Naive thymus-derived CD8-positive, alpha-beta T cell (primary cell): ENCODE measurements at regions not wholly inside any gene's neighbourhood (a gene's known extent, or its start where the extent isn't known, plus 50 kb on each side); places are given as distances from the start of the nearest gene placed in this dataset.

Experiments used
- ATAC-seq, 2 donors: fragments of 150-1000 bp; cut with Tn5 transposase in 1 of 2; sonication (Bioruptor Pico), chemical (Tn5 transposase) in 1 of 2; 1 replicate in 1 of 2; 2 replicates in 1 of 2; pipeline ENCODE4 v1.10.0; 2021; ENCODE audit warnings: mild to moderate bottlenecking in 2 of 2, moderate library complexity in 2 of 2
- POLR2A ChIA-PET: fragments of 350-600 bp; sonication (Branson Sonifier 250); formaldehyde crosslinking; loops from one replicate; lab custom pipeline; 2021; ENCODE audit warnings: antibody characterized with exemption; lab: Charles Lee
- DNase-seq, 10 donors: peaks; one replicate each; pipeline versions ENCODE4 v3.0.0 to v3.0.0-alpha.2; 2020 to 2022
- H3K27ac Mint-ChIP-seq, 10 donors: one replicate each; pipeline ENCODE4 v1.8.0; 2020 to 2022; ENCODE audit warnings: mild to moderate bottlenecking in 10 of 10, mixed read lengths in 10 of 10, moderate library complexity in 4 of 10, inconsistent platforms in 1 of 10
- H3K27me3 Mint-ChIP-seq, 5 donors: one replicate each; pipeline ENCODE4 v1.8.0; 2021 to 2022; ENCODE audit warnings: mixed read lengths in 5 of 5
- H3K36me3 Mint-ChIP-seq, 3 donors: one replicate each; pipeline ENCODE4 v1.8.0; 2020 to 2022; ENCODE audit warnings: mixed read lengths in 3 of 3, mild to moderate bottlenecking in 2 of 3, inconsistent platforms in 1 of 3
- H3K4me1 Mint-ChIP-seq, 4 donors: one replicate each; pipeline ENCODE4 v1.8.0; 2021 to 2022; ENCODE audit warnings: mixed read lengths in 4 of 4
- H3K4me3 Mint-ChIP-seq, 10 donors: one replicate each; pipeline ENCODE4 v1.8.0; 2020 to 2022; ENCODE audit warnings: mild to moderate bottlenecking in 10 of 10, mixed read lengths in 10 of 10, moderate library complexity in 6 of 10, inconsistent platforms in 1 of 10
- H3K9me3 Mint-ChIP-seq, 9 donors: one replicate each; pipeline ENCODE4 v1.8.0; 2020 to 2022; ENCODE audit warnings: mixed read lengths in 9 of 9, mild to moderate bottlenecking in 3 of 9, inconsistent platforms in 1 of 9, moderate library complexity in 1 of 9

DNA sequence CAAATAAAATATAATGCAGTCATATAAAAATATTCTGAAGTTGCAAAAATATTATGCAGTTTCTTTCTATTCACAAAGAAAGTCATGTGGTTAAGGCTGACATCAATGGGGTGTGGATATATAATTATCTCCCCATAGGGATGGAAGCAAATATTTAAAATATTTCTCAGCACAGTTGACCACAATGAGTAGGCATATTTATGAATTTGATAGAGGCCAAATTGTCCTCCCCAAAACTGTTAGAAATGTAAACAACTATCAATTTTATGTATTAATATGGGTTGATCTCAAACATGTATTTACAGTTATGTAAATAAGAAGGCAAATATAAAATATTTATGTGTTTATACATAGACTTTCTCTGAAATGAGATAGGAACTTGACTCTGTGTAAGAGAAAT lies 246.0 kb upstream of the CBLB start:
- no peak overlapping the region for H3K4me3 Mint-ChIP-seq
- ATAC-seq = no peak

DNA sequence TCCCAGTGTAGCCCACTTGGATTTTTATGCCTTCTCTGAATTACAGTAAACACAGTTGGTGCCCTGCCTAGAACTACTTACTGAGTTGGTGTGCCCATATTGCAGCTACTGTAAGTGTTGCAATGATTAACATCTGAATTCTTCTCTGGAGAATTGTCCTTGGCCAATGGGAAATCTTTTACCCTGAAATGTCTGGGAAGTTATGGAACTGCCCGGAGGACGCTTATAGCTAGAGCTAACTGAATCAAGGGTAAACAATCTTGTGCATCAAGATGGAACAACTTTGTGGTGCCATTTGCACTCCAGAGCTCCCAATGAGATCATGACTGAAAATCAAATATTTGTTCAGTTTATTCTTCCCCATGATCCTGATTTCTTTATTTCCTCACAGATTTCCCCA lies 246.7 kb upstream of the CBLB start:
- POLR2A ChIA-PET = no interaction called here

More for the DNA sequence above, 246.0 kb upstream of the CBLB start:
- Mint-ChIP-seq H3K36me3 (peaks cover 0 to 2% (median 0%) of the 10 kb centered on the region in 3 donors), H3K9me3 (no peaks in the 10 kb centered on the region), H3K27ac (no peak overlapping the region), H3K4me1 (peaks cover 0 to 1% (median 0%) of the 10 kb centered on the region in 4 donors), H3K27me3 (no peaks in the 10 kb centered on the region)
- POLR2A ChIA-PET = no interaction called here
- no peak for DNase-seq

DNA sequence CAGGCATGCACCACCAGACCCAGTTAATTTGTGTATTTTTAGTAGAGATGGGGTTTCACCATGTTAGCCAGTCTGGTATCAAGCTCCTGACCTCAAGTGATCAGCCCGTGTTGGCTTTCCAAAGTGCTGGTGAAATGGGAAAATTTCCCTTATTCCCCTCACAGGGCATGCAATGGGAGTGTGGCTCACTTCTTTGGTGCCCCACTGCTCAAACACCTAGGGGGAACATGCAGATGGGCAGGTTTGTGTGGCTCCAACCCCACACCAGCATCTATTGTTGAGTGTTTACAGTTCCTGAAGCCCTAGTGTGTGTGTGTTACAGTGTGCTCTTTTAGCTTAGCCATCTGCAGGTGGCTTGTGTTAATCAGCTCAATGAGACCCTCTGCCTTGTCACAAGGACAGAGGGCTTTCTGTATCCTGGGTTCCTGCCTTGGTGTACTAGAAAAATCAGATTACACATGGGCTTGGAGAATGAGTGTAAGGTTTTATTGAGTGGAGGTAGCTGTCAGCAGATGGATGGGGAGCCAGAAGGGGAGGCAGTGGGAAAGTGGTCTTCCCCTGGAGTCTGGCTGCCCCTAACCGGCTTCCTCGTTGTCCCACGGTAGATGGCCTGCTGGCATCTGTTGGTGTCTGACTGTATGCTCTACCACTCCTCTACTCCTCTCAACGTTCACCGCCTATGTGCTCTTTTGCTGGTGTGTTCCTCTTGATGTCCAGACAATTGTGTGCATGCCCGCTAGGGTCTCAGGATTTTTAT lies 248.1 kb upstream of the CBLB start:
- Mint-ChIP-seq H3K9me3 (no peaks in the 10 kb centered on the region), H3K4me3 (no peak overlapping the region), H3K4me1 (no peaks in the 10 kb centered on the region), H3K27me3 (no peaks in the 10 kb centered on the region), H3K27ac (no peak overlapping the region), H3K36me3 (peaks cover 0 to 2% (median 0%) of the 10 kb centered on the region in 3 donors)
- POLR2A ChIA-PET = no interaction called here
- no peak for ATAC-seq
- no peak for DNase-seq

More for the DNA sequence above, 246.7 kb upstream of the CBLB start:
- ATAC-seq = no peak
- DNase-seq = no peak
- H3K27me3 Mint-ChIP-seq = no peaks in the 10 kb centered on the region
- no peak overlapping the region for H3K27ac Mint-ChIP-seq
- H3K4me3 Mint-ChIP-seq = no peak overlapping the region
- H3K4me1 Mint-ChIP-seq = no peaks in the 10 kb centered on the region
- no peaks in the 10 kb centered on the region for H3K9me3 Mint-ChIP-seq
- peaks cover 0 to 2% (median 0%) of the 10 kb centered on the region in 3 donors for H3K36me3 Mint-ChIP-seq

- no peaks in the 10 kb centered on the region for H3K4me1 Mint-ChIP-seq
- H3K27ac Mint-ChIP-seq = no peak overlapping the region
- no peaks in the 10 kb centered on the region for H3K27me3 Mint-ChIP-seq
- H3K4me3 Mint-ChIP-seq = no peak overlapping the region
- DNase-seq (no peak), ATAC-seq (no peak)
- peaks cover 0 to 2% (median 0%) of the 10 kb centered on the region in 3 donors for H3K36me3 Mint-ChIP-seq
- H3K9me3 Mint-ChIP-seq = no peaks in the 10 kb centered on the region
- POLR2A ChIA-PET = no interaction called here
These were observed 248.7 kb upstream of the CBLB start for GRCh38 chr3:106117490-106117858.

- DNase-seq = no peak
- no peak for ATAC-seq
- no peak overlapping the region for H3K4me3 Mint-ChIP-seq
- H3K27me3 Mint-ChIP-seq = no peaks in the 10 kb centered on the region
- no peaks in the 10 kb centered on the region for H3K4me1 Mint-ChIP-seq
- POLR2A ChIA-PET = no interaction called here
- H3K27ac Mint-ChIP-seq = peak overlapping the region in 2 of 10 donors; percentile 1 to 10
- H3K9me3 Mint-ChIP-seq = no peaks in the 10 kb centered on the region
- no peaks in the 10 kb centered on the region for H3K36me3 Mint-ChIP-seq
These were observed 250.8 kb upstream of the CBLB start for GRCh38 chr3:106119614-106120082.

DNA sequence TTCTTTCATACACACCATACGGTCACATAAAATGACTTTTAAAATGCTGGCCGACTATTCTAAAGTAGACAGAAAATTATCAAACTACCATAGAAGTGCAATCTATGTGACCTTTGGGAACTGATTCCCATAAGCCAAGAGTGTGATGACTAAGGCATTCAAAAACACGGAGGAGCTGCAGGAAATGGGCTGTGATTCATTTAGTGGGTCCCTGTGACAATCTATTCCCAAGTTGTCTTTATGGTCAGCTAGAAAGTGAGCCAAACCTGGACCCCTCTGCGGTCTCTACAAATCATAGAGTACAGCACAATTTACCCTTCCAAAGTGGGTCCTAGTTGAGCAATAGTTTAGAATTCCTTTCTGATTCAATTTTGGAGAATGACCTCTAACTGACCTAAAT lies 251.5 kb upstream of the CBLB start:
- POLR2A ChIA-PET = no interaction called here
- H3K27me3 Mint-ChIP-seq = no peaks in the 10 kb centered on the region
- no peaks in the 10 kb centered on the region for H3K4me1 Mint-ChIP-seq
- no peaks in the 10 kb centered on the region for H3K36me3 Mint-ChIP-seq
- no peak overlapping the region for H3K27ac Mint-ChIP-seq
- H3K9me3 Mint-ChIP-seq = no peaks in the 10 kb centered on the region
- no peak overlapping the region for H3K4me3 Mint-ChIP-seq
- DNase-seq (no peak), ATAC-seq (no peak)

- no peaks in the 10 kb centered on the region for H3K36me3 Mint-ChIP-seq
- POLR2A ChIA-PET = no interaction called here
- H3K27me3 Mint-ChIP-seq = no peaks in the 10 kb centered on the region
- H3K9me3 Mint-ChIP-seq = no peaks in the 10 kb centered on the region
- ATAC-seq = no peak
- no peak for DNase-seq
- H3K4me1 Mint-ChIP-seq = no peaks in the 10 kb centered on the region
- no peak overlapping the region for H3K4me3 Mint-ChIP-seq
- no peak overlapping the region for H3K27ac Mint-ChIP-seq
These were observed 252.9 kb upstream of the CBLB start for GRCh38 chr3:106121491-106122289.

- H3K27ac Mint-ChIP-seq = no peak overlapping the region
- DNase-seq (no peak), ATAC-seq (no peak)
- peaks cover 0 to 3% (median 0%) of the 10 kb centered on the region in 4 donors for H3K4me1 Mint-ChIP-seq
- POLR2A ChIA-PET = no interaction called here
- H3K9me3 Mint-ChIP-seq = no peaks in the 10 kb centered on the region
- H3K27me3 Mint-ChIP-seq = no peaks in the 10 kb centered on the region
- no peak overlapping the region for H3K4me3 Mint-ChIP-seq
- no peaks in the 10 kb centered on the region for H3K36me3 Mint-ChIP-seq
These were observed 256.0 kb upstream of the CBLB start for GRCh38 chr3:106124818-106125217.

DNA sequence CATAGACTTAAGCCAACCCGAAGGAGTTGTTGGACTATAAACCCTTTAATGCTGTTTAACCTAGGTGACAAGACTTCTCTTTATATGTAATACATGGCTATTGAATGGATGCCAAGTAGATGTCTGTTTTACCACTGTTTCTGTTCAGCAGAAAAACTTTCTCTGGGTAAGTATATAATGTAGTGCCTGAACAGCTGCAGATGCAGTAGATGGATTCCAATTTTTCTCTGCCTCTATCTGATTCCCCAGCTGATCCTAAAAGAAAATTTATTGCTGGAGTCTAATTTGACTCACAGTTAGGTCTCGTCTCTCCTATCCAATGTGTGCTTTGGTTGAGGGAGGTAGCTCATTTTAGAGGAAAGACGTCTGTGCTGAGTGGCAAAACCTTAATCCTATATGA lies 256.5 kb upstream of the CBLB start:
- DNase-seq = no peak
- Mint-ChIP-seq H3K9me3 (no peaks in the 10 kb centered on the region), H3K36me3 (no peaks in the 10 kb centered on the region), H3K27ac (no peak overlapping the region), H3K27me3 (no peaks in the 10 kb centered on the region), H3K4me3 (no peak overlapping the region), H3K4me1 (peaks cover 0 to 3% (median 2%) of the 10 kb centered on the region in 4 donors)
- POLR2A ChIA-PET = no interaction called here
- no peak for ATAC-seq

DNA sequence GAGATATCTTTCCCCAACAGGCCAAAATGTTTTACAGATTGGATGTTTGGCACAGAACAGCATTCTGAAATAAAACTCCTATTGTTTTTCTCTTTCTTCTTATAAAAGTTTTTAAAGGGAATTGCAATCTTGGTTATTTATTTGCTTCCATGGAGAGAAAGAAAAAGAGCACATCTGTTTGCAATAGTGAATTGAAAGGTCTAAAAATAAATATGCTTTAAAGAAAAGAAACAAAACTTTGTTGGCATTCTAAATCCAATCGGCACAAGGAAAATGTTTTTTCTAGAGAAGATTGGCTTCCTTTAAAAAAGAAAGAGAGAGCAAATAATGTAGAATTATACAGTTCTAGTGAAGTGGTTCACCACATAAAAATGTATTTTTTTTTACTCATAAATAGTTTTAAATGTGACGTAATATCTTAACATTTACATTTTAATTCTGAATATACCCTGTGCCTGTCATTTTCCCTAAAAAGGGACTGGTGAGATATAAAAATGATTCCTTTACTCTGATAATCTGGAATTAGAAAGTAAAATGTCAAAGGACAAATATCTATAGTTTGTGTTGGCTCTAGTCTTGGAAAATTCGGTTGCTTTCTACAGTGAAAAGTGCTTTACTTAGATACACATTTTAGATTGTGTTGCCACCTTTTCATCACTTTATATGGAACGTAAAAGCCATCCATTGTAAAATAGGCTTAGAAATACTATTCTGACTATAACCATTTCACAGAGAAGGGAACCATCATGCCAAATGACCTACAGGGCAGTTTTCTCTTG lies 257.4 kb upstream of the CBLB start:
- no peak for DNase-seq
- H3K27me3 Mint-ChIP-seq = no peaks in the 10 kb centered on the region
- no peaks in the 10 kb centered on the region for H3K9me3 Mint-ChIP-seq
- POLR2A ChIA-PET = no interaction called here
- H3K27ac Mint-ChIP-seq = no peak overlapping the region
- ATAC-seq = no peak
- no peaks in the 10 kb centered on the region for H3K36me3 Mint-ChIP-seq
- peaks cover 0 to 6% (median 3%) of the 10 kb centered on the region in 4 donors for H3K4me1 Mint-ChIP-seq
- no peak overlapping the region for H3K4me3 Mint-ChIP-seq

- ATAC-seq = no peak
- no peak overlapping the region for H3K4me3 Mint-ChIP-seq
These were observed 258.0 kb upstream of the CBLB start for GRCh38 chr3:106126846-106127235.

GRCh38 chr3:106129939-106130338 lies 261.1 kb upstream of the CBLB start:
- Mint-ChIP-seq H3K27ac (no peak overlapping the region), H3K4me1 (peaks cover 0 to 6% (median 3%) of the 10 kb centered on the region in 4 donors), H3K9me3 (no peaks in the 10 kb centered on the region), H3K36me3 (no peaks in the 10 kb centered on the region), H3K4me3 (no peak overlapping the region), H3K27me3 (no peaks in the 10 kb centered on the region)
- DNase-seq (no peak), ATAC-seq (no peak)
- POLR2A ChIA-PET = no interaction called here

More at GRCh38 chr3:106126846-106127235, 258.0 kb upstream of the CBLB start:
- POLR2A ChIA-PET = no interaction called here
- Mint-ChIP-seq H3K9me3 (no peaks in the 10 kb centered on the region), H3K36me3 (no peaks in the 10 kb centered on the region), H3K27me3 (no peaks in the 10 kb centered on the region), H3K27ac (no peak overlapping the region), H3K4me1 (peaks cover 0 to 6% (median 3%) of the 10 kb centered on the region in 4 donors)
- no peak for DNase-seq
